ENCODE measurements at regions not wholly inside any gene's neighbourhood (a gene's known extent, or its start where the extent isn't known, plus 50 kb on each side); places are given as distances from the start of the nearest gene placed in this dataset.

DNA sequence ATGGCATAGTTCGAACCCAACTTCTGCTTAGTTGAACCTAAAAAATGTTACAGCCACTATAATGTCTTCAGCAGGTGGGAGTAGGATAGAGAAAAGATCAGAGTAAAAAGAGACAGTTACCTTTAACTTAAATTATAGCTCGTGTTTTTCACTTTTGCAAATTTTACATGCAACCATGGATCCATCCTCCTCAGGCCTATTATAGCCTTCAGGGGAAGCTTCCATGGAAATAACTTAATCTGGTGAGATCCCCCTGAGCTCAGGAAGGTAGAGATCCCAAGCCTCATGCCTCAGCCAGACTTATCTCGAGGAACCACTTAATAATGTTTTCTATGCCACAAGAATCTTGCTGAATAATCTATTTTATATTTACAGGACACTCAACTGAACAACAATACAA is 159.4 kb upstream of the FAM3C start:
- Histone ChIP-seq H3K4me3 (no peak overlapping the region), H3K9me3 (no peaks in the 10 kb centered on the region), H3K27ac (no peak overlapping the region), H3K36me3 (no peaks in the 10 kb centered on the region), H3K4me1 (ENCODE audit: control insufficient read depth in 1 of 2, low read depth in 2 of 2) (no peaks in the 10 kb centered on the region), H3K27me3 (replicated peaks; ENCODE audit: insufficient read depth) (no peaks in the 10 kb centered on the region)
- no peak for ATAC-seq (ENCODE audit: insufficient number of reproducible peaks, low FRiP score, low read depth)
- no peak for DNase-seq (ENCODE audit: low spot score)
- TF ChIP-seq, protein P1, sequence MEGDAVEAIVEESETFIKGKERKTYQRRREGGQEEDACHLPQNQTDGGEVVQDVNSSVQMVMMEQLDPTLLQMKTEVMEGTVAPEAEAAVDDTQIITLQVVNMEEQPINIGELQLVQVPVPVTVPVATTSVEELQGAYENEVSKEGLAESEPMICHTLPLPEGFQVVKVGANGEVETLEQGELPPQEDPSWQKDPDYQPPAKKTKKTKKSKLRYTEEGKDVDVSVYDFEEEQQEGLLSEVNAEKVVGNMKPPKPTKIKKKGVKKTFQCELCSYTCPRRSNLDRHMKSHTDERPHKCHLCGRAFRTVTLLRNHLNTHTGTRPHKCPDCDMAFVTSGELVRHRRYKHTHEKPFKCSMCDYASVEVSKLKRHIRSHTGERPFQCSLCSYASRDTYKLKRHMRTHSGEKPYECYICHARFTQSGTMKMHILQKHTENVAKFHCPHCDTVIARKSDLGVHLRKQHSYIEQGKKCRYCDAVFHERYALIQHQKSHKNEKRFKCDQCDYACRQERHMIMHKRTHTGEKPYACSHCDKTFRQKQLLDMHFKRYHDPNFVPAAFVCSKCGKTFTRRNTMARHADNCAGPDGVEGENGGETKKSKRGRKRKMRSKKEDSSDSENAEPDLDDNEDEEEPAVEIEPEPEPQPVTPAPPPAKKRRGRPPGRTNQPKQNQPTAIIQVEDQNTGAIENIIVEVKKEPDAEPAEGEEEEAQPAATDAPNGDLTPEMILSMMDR (IDR thresholded peaks at IDR 0.05): no peak

- peak; percentile 73 for ATAC-seq (ENCODE audit: insufficient number of reproducible peaks, low FRiP score, low read depth)
- no peaks in the 10 kb centered on the region for H3K9me3 ChIP-seq
Measured at GRCh38 chr7:121547544-121548092, 151.5 kb upstream of the FAM3C start.

DNA sequence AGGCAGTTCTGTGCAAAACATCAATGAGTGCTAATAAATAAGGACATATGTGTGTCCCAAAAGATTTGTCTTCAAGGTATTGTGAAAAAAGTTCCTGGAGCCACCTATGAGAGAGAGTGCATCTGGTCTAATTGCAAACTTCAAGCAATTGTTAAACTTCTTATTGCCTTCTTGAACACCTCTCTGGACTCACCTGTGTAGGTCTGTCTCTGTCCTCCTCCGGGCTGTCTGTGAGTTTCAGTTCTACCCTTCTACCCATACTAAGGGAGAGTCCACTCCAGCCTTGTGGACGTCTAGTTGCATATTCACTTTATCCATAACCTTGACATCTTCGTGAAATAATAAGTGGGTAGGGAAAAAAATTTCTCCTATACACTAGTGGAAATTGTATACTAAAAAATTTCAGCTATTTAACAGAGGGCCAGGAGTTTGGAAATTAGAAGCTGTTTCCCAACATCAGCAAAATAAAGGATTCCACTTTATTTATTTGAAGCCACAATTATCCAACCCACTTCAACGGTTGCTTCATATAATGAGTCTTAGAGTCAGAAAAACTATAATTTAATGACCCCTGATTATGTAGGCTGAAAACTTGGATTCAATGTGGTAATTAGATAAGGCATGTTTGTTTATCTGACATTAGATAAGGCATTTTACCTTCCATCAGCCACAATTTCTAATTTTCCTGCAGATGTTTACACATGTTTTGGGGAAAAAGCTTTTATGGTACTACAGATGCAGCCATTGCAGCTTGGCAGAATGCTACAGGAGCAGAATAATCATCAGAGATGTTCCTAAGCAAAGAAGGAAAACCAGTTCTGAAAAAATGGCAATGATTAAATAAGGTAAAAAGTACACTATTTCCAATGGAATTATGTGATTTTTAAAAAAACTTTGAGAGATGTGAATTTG is 150.8 kb upstream of the FAM3C start:
- Histone ChIP-seq H3K36me3 (no peaks in the 10 kb centered on the region), H3K4me1 (ENCODE audit: control insufficient read depth in 1 of 2, low read depth in 2 of 2) (no peaks in the 10 kb centered on the region), H3K4me3 (no peak overlapping the region), H3K27ac (no peak overlapping the region), H3K27me3 (replicated peaks; ENCODE audit: insufficient read depth) (no peaks in the 10 kb centered on the region), H3K9me3 (no peaks in the 10 kb centered on the region)
- no peak for ATAC-seq (ENCODE audit: insufficient number of reproducible peaks, low FRiP score, low read depth)
- TF ChIP-seq, protein P1 (IDR thresholded peaks at IDR 0.05): no peak
- no peak for DNase-seq (ENCODE audit: low spot score)

More at GRCh38 chr7:121547544-121548092, 151.5 kb upstream of the FAM3C start:
- Histone ChIP-seq H3K27ac (no peak overlapping the region), H3K36me3 (no peaks in the 10 kb centered on the region), H3K4me1 (ENCODE audit: control insufficient read depth in 1 of 2, low read depth in 2 of 2) (no peaks in the 10 kb centered on the region), H3K4me3 (no peak overlapping the region), H3K27me3 (replicated peaks; ENCODE audit: insufficient read depth) (no peaks in the 10 kb centered on the region)
- TF ChIP-seq, protein P1 (IDR thresholded peaks at IDR 0.05): peak; percentile 71
- DNase-seq (ENCODE audit: low spot score): no peak

- no peaks in the 10 kb centered on the region for H3K4me1 ChIP-seq (ENCODE audit: control insufficient read depth in 1 of 2, low read depth in 2 of 2)
- TF ChIP-seq, protein P1 (IDR thresholded peaks at IDR 0.05): no peak
- no peaks in the 10 kb centered on the region for H3K36me3 ChIP-seq
- no peak overlapping the region for H3K4me3 ChIP-seq
- no peaks in the 10 kb centered on the region for H3K9me3 ChIP-seq
- no peak overlapping the region for H3K27ac ChIP-seq
- H3K27me3 ChIP-seq (replicated peaks; ENCODE audit: insufficient read depth): no peaks in the 10 kb centered on the region
- ATAC-seq (ENCODE audit: insufficient number of reproducible peaks, low FRiP score, low read depth) (no peak), DNase-seq (ENCODE audit: low spot score) (no peak)
Measured at GRCh38 chr7:121545418-121545817, 149.3 kb upstream of the FAM3C start.

GRCh38 chr7:121544726-121545125 is 148.6 kb upstream of the FAM3C start:
- no peak overlapping the region for H3K27ac ChIP-seq
- ATAC-seq (ENCODE audit: insufficient number of reproducible peaks, low FRiP score, low read depth) (no peak), DNase-seq (ENCODE audit: low spot score) (no peak)
- H3K9me3 ChIP-seq: no peaks in the 10 kb centered on the region
- no peaks in the 10 kb centered on the region for H3K27me3 ChIP-seq (replicated peaks; ENCODE audit: insufficient read depth)
- H3K4me3 ChIP-seq: no peak overlapping the region
- no peaks in the 10 kb centered on the region for H3K4me1 ChIP-seq (ENCODE audit: control insufficient read depth in 1 of 2, low read depth in 2 of 2)
- no peaks in the 10 kb centered on the region for H3K36me3 ChIP-seq
- TF ChIP-seq, protein P1 (IDR thresholded peaks at IDR 0.05): no peak
